SK-N-MC (cell line): ENCODE measurements at regions not wholly inside any gene's neighbourhood (a gene's known extent, or its start where the extent isn't known, plus 50 kb on each side); places are given as distances from the start of the nearest gene placed in this dataset.
"Not testable (repeated sequence)": the region's sequence is repeated elsewhere in the genome, so short reads cannot be mapped to it uniquely, and the experiment has no call there.

ENCODE experiments used
- DNase-seq: peaks from one replicate; pipeline ENCODE4 v3.0.0-alpha.2; 2011; ENCODE audit warnings: low read depth, low spot score
- H3K27ac ChIP-seq: fragments of 200-600 bp; sonication (generic); 2 replicates; pipeline ENCODE4 v1.5.1; 2016; ENCODE audit warnings: mixed run types
- H3K36me3 ChIP-seq: fragments of 200-600 bp; sonication (generic); 2 replicates; pipeline ENCODE4 v1.6.1; 2017; ENCODE audit warnings: antibody characterized with exemption, low read length, mixed read lengths; ENCODE audit not compliant: insufficient read depth
- H3K4me3 ChIP-seq: fragments of 200-600 bp; sonication (generic); 2 replicates; pipeline ENCODE4 v1.5.1; 2016
- H3K9ac ChIP-seq: fragments of 200-600 bp; sonication (generic); 2 replicates; pipeline ENCODE4 v1.8.0; 2017; ENCODE audit warnings: mixed run types, mixed read lengths; ENCODE audit not compliant: insufficient read length
- H3K9me3 ChIP-seq: fragments of 200-600 bp; sonication (generic); 2 replicates; pipeline ENCODE4 v1.6.1; 2017; ENCODE audit warnings: low read depth, mild to moderate bottlenecking, antibody characterized with exemption, low read length, moderate library complexity, mixed read lengths
- EZH2 ChIP-seq: fragments of 200-600 bp; sonication (generic); IDR thresholded peaks from one replicate; pipeline ENCODE4 v1.6.1; 2017; ENCODE audit warnings: antibody characterized with exemption
- FOXP2 ChIP-seq: optimal IDR thresholded peaks from 2 replicates; pipeline ENCODE3; 2011; ENCODE audit warnings: mild to moderate bottlenecking, moderate library complexity; ENCODE audit not compliant: insufficient read depth; ENCODE audit errors: extremely low read length, control extremely low read depth
- POLR2AphosphoS5 ChIP-seq: IDR thresholded peaks from 2 replicates; pipeline ENCODE4 v1.6.1; 2012; ENCODE audit warnings: mild to moderate bottlenecking, low read depth, low read length, borderline replicate concordance

GRCh38 chr5:25979086-25979485 lies 1059.3 kb downstream of the CDH9 start:
- no peaks in the 10 kb centered on the region for H3K36me3 ChIP-seq
- no peak for TF ChIP-seq POLR2AphosphoS5
- TF ChIP-seq FOXP2: no peak
- TF ChIP-seq EZH2: no peak
- no peak for DNase-seq
- H3K4me3 ChIP-seq: no peak overlapping the region
- H3K9me3 ChIP-seq: no peaks in the 10 kb centered on the region
- no peak overlapping the region for H3K9ac ChIP-seq
- no peak overlapping the region for H3K27ac ChIP-seq

GRCh38 chr5:25975885-25976284 lies 1062.5 kb downstream of the CDH9 start:
- Histone ChIP-seq H3K27ac (no peak overlapping the region), H3K4me3 (no peak overlapping the region), H3K9ac (no peak overlapping the region), H3K9me3 (no peaks in the 10 kb centered on the region), H3K36me3 (no peaks in the 10 kb centered on the region)
- no peak for TF ChIP-seq POLR2AphosphoS5
- no peak for TF ChIP-seq EZH2
- no peak for TF ChIP-seq FOXP2
- no peak for DNase-seq

- TF ChIP-seq EZH2 (no peak), POLR2AphosphoS5 (no peak), FOXP2 (no peak)
- Histone ChIP-seq H3K9me3 (no peaks in the 10 kb centered on the region), H3K4me3 (no peak overlapping the region), H3K9ac (no peak overlapping the region), H3K27ac (no peak overlapping the region), H3K36me3 (no peaks in the 10 kb centered on the region)
- no peak for DNase-seq
Observed at GRCh38 chr5:25974451-25974850, 1063.9 kb downstream of the CDH9 start.

- no peak overlapping the region for H3K27ac ChIP-seq
- H3K9me3 ChIP-seq: no peaks in the 10 kb centered on the region
- H3K9ac ChIP-seq: no peak overlapping the region
- H3K36me3 ChIP-seq: no peaks in the 10 kb centered on the region
- no peak for TF ChIP-seq EZH2
- TF ChIP-seq POLR2AphosphoS5: no peak
- no peak overlapping the region for H3K4me3 ChIP-seq
- no peak for DNase-seq
Observed at GRCh38 chr5:25970906-25971489, 1067.4 kb downstream of the CDH9 start.

GRCh38 chr5:25969042-25969441 lies 1069.3 kb downstream of the CDH9 start:
- not testable (repeated sequence) for DNase-seq, H3K4me3 ChIP-seq, H3K27ac ChIP-seq, H3K9me3 ChIP-seq, H3K9ac ChIP-seq, H3K36me3 ChIP-seq

- no peak overlapping the region for H3K27ac ChIP-seq
- no peaks in the 10 kb centered on the region for H3K9me3 ChIP-seq
- H3K9ac ChIP-seq: no peak overlapping the region
- no peak for DNase-seq
- no peak overlapping the region for H3K4me3 ChIP-seq
- no peak for TF ChIP-seq FOXP2
- no peak for TF ChIP-seq EZH2
- TF ChIP-seq POLR2AphosphoS5: no peak
- no peaks in the 10 kb centered on the region for H3K36me3 ChIP-seq
Observed at GRCh38 chr5:25964009-25964372, 1074.4 kb downstream of the CDH9 start.

GRCh38 chr5:25963251-25964008 lies 1075.0 kb downstream of the CDH9 start:
- Histone ChIP-seq H3K9ac (no peak overlapping the region), H3K4me3 (no peak overlapping the region), H3K27ac (no peak overlapping the region), H3K36me3 (no peaks in the 10 kb centered on the region), H3K9me3 (no peaks in the 10 kb centered on the region)
- no peak for TF ChIP-seq FOXP2
- no peak for TF ChIP-seq POLR2AphosphoS5
- no peak for TF ChIP-seq EZH2
- no peak for DNase-seq

- no peak overlapping the region for H3K9ac ChIP-seq
- no peak overlapping the region for H3K4me3 ChIP-seq
- no peak for DNase-seq
- H3K36me3 ChIP-seq: no peaks in the 10 kb centered on the region
- no peak overlapping the region for H3K27ac ChIP-seq
- TF ChIP-seq POLR2AphosphoS5 (no peak), FOXP2 (no peak), EZH2 (no peak)
- no peaks in the 10 kb centered on the region for H3K9me3 ChIP-seq
Observed at GRCh38 chr5:25955337-25955736, 1083.0 kb downstream of the CDH9 start.

GRCh38 chr5:25950681-25951080 lies 1087.7 kb downstream of the CDH9 start:
- no peak overlapping the region for H3K4me3 ChIP-seq
- no peak overlapping the region for H3K27ac ChIP-seq
- H3K36me3 ChIP-seq: no peaks in the 10 kb centered on the region
- H3K9me3 ChIP-seq: no peaks in the 10 kb centered on the region
- no peak for TF ChIP-seq POLR2AphosphoS5
- TF ChIP-seq FOXP2: no peak
- TF ChIP-seq EZH2: no peak
- DNase-seq: no peak
- no peak overlapping the region for H3K9ac ChIP-seq
